Endothelial cell of umbilical vein (primary cell): ENCODE measurements at regions not wholly inside any gene's neighbourhood (a gene's known extent, or its start where the extent isn't known, plus 50 kb on each side); places are given as distances from the start of the nearest gene placed in this dataset.

ENCODE experiments used
- BruUV-seq: library from RNA; stranded (reverse); fragments of 400-500 nt; replicated peaks from 2 replicates; lab custom pipeline; 2021; lab: Mats Ljungman, UMichigan
- CTCF ChIA-PET: fragments of 300-600, 350-600 bp; sonication (Branson Sonifier 250); formaldehyde crosslinking; loops from one replicate; lab custom pipeline; 2021; ENCODE audit warnings: antibody characterized with exemption, inconsistent platforms; lab: Charles Lee
- POLR2A ChIA-PET: fragments of 300-600, 350-600 bp; sonication (Branson Sonifier 250); formaldehyde crosslinking; loops from one replicate; lab custom pipeline; 2021; ENCODE audit warnings: antibody characterized with exemption, inconsistent platforms; lab: Charles Lee
- DNase-seq: peaks from one replicate; pipeline ENCODE4 v3.0.0-alpha.2; 2011; ENCODE audit warnings: low read depth, low spot score
- FAIRE-seq: peaks from 2 replicates; lab custom pipeline; 2011; peaks lifted over from hg19 to GRCh38; lab: Jason Lieb, UNC
- H2AFZ ChIP-seq: 2 replicates; pipeline ENCODE4 v1.6.0; 2012; ENCODE audit warnings: low read depth, low read length, control low read depth, inconsistent platforms
- H3K27ac ChIP-seq: 2 replicates; pipeline ENCODE4 v1.5.1; 2011; ENCODE audit warnings: low read depth, mild to moderate bottlenecking, control low read depth, low read length, moderate library complexity; ENCODE audit not compliant: insufficient read depth
- H3K27me3 ChIP-seq, 2 experiments: 2 replicates each; pipeline versions ENCODE4 v1.6.0 to v1.6.1; 2011; ENCODE audit warnings: low read length in 2 of 2, mixed read lengths in 1 of 2; ENCODE audit not compliant: control insufficient read depth in 2 of 2, insufficient read depth in 2 of 2
- H3K36me3 ChIP-seq, 2 experiments: 2 replicates in 1 of 2; 3 replicates in 1 of 2; pipeline ENCODE4 v1.5.1; 2011; ENCODE audit warnings: low read length in 2 of 2, mild to moderate bottlenecking in 1 of 2, moderate library complexity in 1 of 2; ENCODE audit not compliant: control insufficient read depth in 2 of 2, insufficient read depth in 2 of 2; ENCODE audit errors: extremely low read depth in 1 of 2
- H3K4me1 ChIP-seq: 3 replicates; pipeline ENCODE4 v1.5.1; 2011; ENCODE audit warnings: mild to moderate bottlenecking, low read length; ENCODE audit not compliant: control insufficient read depth, insufficient read depth; ENCODE audit errors: extremely low read depth
- H3K4me2 ChIP-seq: 2 replicates; pipeline ENCODE4 v1.6.1; 2011; ENCODE audit warnings: low read length, control low read depth, mixed read lengths; ENCODE audit not compliant: insufficient read depth
- H3K4me3 ChIP-seq, 3 experiments: fragments of 200-600 bp in 1 of 3; sonication (generic), shearing (Covaris generic) in 1 of 3; replicated peaks in 1 of 3; 2 replicates each; pipeline ENCODE4 v1.5.1; 2011 to 2016; ENCODE audit warnings: control low read depth in 3 of 3, low read length in 3 of 3, mild to moderate bottlenecking in 2 of 3, inconsistent platforms in 1 of 3, low read depth in 1 of 3, moderate library complexity in 1 of 3; ENCODE audit not compliant: insufficient read depth in 1 of 3
- H3K79me2 ChIP-seq: 2 replicates; pipeline ENCODE4 v1.6.0; 2012; ENCODE audit warnings: low read length, inconsistent platforms; ENCODE audit not compliant: control insufficient read depth, insufficient read depth
- H3K9ac ChIP-seq: replicated peaks from 2 replicates; pipeline ENCODE3; 2011; ENCODE audit warnings: low read length, control low read depth; ENCODE audit not compliant: insufficient read depth; ENCODE audit errors: extremely low read depth
- H3K9me1 ChIP-seq: replicated peaks from 3 replicates; pipeline ENCODE4 v1.6.0; 2011; ENCODE audit warnings: mild to moderate bottlenecking, low read length; ENCODE audit not compliant: control insufficient read depth, insufficient read depth; ENCODE audit errors: extremely low read depth
- H3K9me3 ChIP-seq: replicated peaks from 2 replicates; pipeline ENCODE4 v1.5.1; 2012; ENCODE audit warnings: low read length, inconsistent platforms; ENCODE audit not compliant: control insufficient read depth, insufficient read depth
- H4K20me1 ChIP-seq: replicated peaks from 2 replicates; pipeline ENCODE3; 2011; ENCODE audit warnings: mild to moderate bottlenecking, low read length; ENCODE audit not compliant: control insufficient read depth, insufficient read depth; ENCODE audit errors: extremely low read depth
- EZH2 ChIP-seq: IDR thresholded peaks from 2 replicates; pipeline ENCODE4 v1.6.1; 2012; ENCODE audit warnings: borderline replicate concordance, low read depth, mild to moderate bottlenecking, moderate library complexity, low read length, inconsistent platforms; ENCODE audit not compliant: severe bottlenecking
- FOS ChIP-seq: IDR thresholded peaks from 2 replicates; pipeline ENCODE4 v1.6.1; 2011; ENCODE audit warnings: mild to moderate bottlenecking, low read length, moderate library complexity, borderline replicate concordance; ENCODE audit not compliant: insufficient read depth
- GATA2 ChIP-seq: IDR thresholded peaks from 2 replicates; pipeline ENCODE4 v1.7.0; 2011; ENCODE audit warnings: low read depth, mild to moderate bottlenecking, moderate library complexity, mixed read lengths, low read length; ENCODE audit not compliant: insufficient read length, insufficient read depth
- JUN ChIP-seq: IDR thresholded peaks from 2 replicates; pipeline ENCODE4 v1.6.1; 2011; ENCODE audit warnings: borderline replicate concordance, low read depth; ENCODE audit not compliant: insufficient read length, insufficient read depth
- MAX ChIP-seq: IDR thresholded peaks from 2 replicates; pipeline ENCODE4 v1.6.1; 2011; ENCODE audit not compliant: insufficient read depth, insufficient read length
- MYC ChIP-seq: IDR thresholded peaks from one replicate; pipeline ENCODE4 v1.6.1; 2011; ENCODE audit warnings: mild to moderate bottlenecking, low read depth, low read length
- POLR2A ChIP-seq: IDR thresholded peaks from 2 replicates; pipeline ENCODE4 v1.6.1; 2012; ENCODE audit warnings: low read depth, mild to moderate bottlenecking, control low read depth, low read length
- POLR2AphosphoS5 ChIP-seq: IDR thresholded peaks from 2 replicates; pipeline ENCODE4 v1.6.1; 2012; ENCODE audit warnings: low read depth, mild to moderate bottlenecking, control low read depth, low read length, moderate library complexity; ENCODE audit not compliant: insufficient read depth
- dilution Hi-C: fragments of 300-500 bp; cut with MboI; formaldehyde crosslinking; loops from one replicate; pipeline ENCODE4 v1.15.0; 2019; ENCODE audit warnings: low sequenced_read_pairs; ENCODE audit not compliant: extremely low pct_ligation_motif_present
- intact Hi-C: fragments of 100-400 bp; cut with micrococcal nuclease; formaldehyde crosslinking; loops from one replicate; pipeline ENCODE4 v1.10.0; 2022
- TF ChIP-seq, protein P1 (sequence below), 2 donors: IDR thresholded peaks; 1 replicate in 1 of 2; 2 replicates in 1 of 2; pipeline ENCODE4 v1.5.1; 2011; ENCODE audit warnings: low read length in 2 of 2, mild to moderate bottlenecking in 2 of 2, moderate library complexity in 2 of 2, control low read depth in 1 of 2, inconsistent platforms in 1 of 2, low read depth in 1 of 2; ENCODE audit not compliant: insufficient read depth in 1 of 2; ENCODE audit errors: extremely low read depth in 1 of 2

GRCh38 chr13:50730496-50731351, 112.8 kb downstream of the DLEU7 start:
- Histone ChIP-seq H3K9me1 (no peaks in the 10 kb centered on the region), H3K9ac (no peak overlapping the region), H3K36me3 (no peaks in the 10 kb centered on the region), H3K4me3 (no peak overlapping the region), H3K4me1 (peaks cover 4% of the 10 kb centered on the region), H3K27ac (peak overlapping the region; percentile 53), H3K4me2 (no peak overlapping the region), H3K27me3 (peaks cover 0 to 2% of the 10 kb centered on the region in 2 experiments), H2AFZ (peak overlapping the region; percentile 8), H3K79me2 (no peaks in the 10 kb centered on the region), H3K9me3 (no peaks in the 10 kb centered on the region), H4K20me1 (no peaks in the 10 kb centered on the region)
- POLR2A ChIA-PET: no interaction called here
- CTCF ChIA-PET: interaction anchor here (0.8 to 0.9 kb wide), 4 partner anchors 9 to 45 kb away, joined by 3 read pairs; no protein-coding TSS in a partner anchor
- TF ChIP-seq MYC (no peak), FOS (no peak), JUN (no peak), EZH2 (no peak), POLR2AphosphoS5 (no peak), POLR2A (no peak), GATA2 (no peak), MAX (no peak)
- TF ChIP-seq, protein P1, sequence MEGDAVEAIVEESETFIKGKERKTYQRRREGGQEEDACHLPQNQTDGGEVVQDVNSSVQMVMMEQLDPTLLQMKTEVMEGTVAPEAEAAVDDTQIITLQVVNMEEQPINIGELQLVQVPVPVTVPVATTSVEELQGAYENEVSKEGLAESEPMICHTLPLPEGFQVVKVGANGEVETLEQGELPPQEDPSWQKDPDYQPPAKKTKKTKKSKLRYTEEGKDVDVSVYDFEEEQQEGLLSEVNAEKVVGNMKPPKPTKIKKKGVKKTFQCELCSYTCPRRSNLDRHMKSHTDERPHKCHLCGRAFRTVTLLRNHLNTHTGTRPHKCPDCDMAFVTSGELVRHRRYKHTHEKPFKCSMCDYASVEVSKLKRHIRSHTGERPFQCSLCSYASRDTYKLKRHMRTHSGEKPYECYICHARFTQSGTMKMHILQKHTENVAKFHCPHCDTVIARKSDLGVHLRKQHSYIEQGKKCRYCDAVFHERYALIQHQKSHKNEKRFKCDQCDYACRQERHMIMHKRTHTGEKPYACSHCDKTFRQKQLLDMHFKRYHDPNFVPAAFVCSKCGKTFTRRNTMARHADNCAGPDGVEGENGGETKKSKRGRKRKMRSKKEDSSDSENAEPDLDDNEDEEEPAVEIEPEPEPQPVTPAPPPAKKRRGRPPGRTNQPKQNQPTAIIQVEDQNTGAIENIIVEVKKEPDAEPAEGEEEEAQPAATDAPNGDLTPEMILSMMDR (IDR thresholded peaks at IDR 0.05; ENCODE audit: extremely low read depth in 1 of 2, insufficient read depth in 1 of 2, low read depth in 1 of 2, low read length in 2 of 2): no peak
- dilution Hi-C loops (no loop called here), intact Hi-C loops (no loop called here)
- no peak for FAIRE-seq
- DNase-seq: no peak
- no TSS peak for BruUV-seq
